HepG2 (cell line): ENCODE measurements at regions not wholly inside any gene's neighbourhood (a gene's known extent, or its start where the extent isn't known, plus 50 kb on each side); places are given as distances from the start of the nearest gene placed in this dataset.

Source experiments
- ATAC-seq: fragments of 200-7000 bp; cut with Tn5 transposase; 3 replicates; pipeline ENCODE4 v1.9.1; 2020; ENCODE audit warnings: mild to moderate bottlenecking, moderate library complexity
- BruUV-seq: library from RNA; stranded (reverse); fragments of 400-500 nt; replicated peaks from 2 replicates; lab custom pipeline; 2021; lab: Mats Ljungman, UMichigan
- CTCF ChIA-PET: fragments of 300-600 bp; formaldehyde crosslinking; extraction: SDS; loops from one replicate; lab custom pipeline; 2021; ENCODE audit warnings: low total read pairs, inconsistent platforms, low intra/inter-chr PET ratio; lab: Yijun Ruan, JAX
- POLR2A ChIA-PET: fragments of 350-600 bp; sonication (Branson Sonifier 250); formaldehyde crosslinking; loops from one replicate; lab custom pipeline; 2020; ENCODE audit warnings: antibody characterized with exemption, inconsistent platforms; lab: Yijun Ruan, JAX
- DNase-seq: peaks from one replicate; pipeline ENCODE4 v3.0.0-alpha.2; 2015; ENCODE audit warnings: low spot score
- FAIRE-seq: peaks from 3 replicates; lab custom pipeline; 2011; peaks lifted over from hg19 to GRCh38; lab: Jason Lieb, UNC
- H2AFZ ChIP-seq: one replicate; pipeline ENCODE4 v1.6.1; 2011; ENCODE audit warnings: low read length, inconsistent platforms
- H3K27ac ChIP-seq: fragments of 300-600 bp; 3 replicates; pipeline ENCODE4 v1.8.0; 2011; ENCODE audit warnings: mixed run types, mild to moderate bottlenecking, mixed read lengths, low read length, inconsistent platforms; ENCODE audit not compliant: insufficient read depth; ENCODE audit errors: extremely low read length
- H3K27me3 ChIP-seq, 2 experiments: fragments of 200-600 bp in 1 of 2; 2 replicates in 1 of 2; 3 replicates in 1 of 2; pipeline versions ENCODE4 v1.6.0 to v1.8.0; 2011; ENCODE audit warnings: low read length in 2 of 2, mild to moderate bottlenecking in 2 of 2, moderate library complexity in 2 of 2, inconsistent platforms in 1 of 2; ENCODE audit not compliant: insufficient read depth in 2 of 2, control insufficient read depth in 1 of 2
- H3K36me3 ChIP-seq, 2 experiments: fragments of 200-600 bp in 1 of 2; replicated peaks in 1 of 2; 2 replicates in 1 of 2; 3 replicates in 1 of 2; pipeline versions ENCODE4 v1.5.1 to v1.8.0; 2011; ENCODE audit warnings: low read length in 2 of 2, inconsistent platforms in 1 of 2; ENCODE audit not compliant: insufficient read depth in 2 of 2, control insufficient read depth in 1 of 2
- H3K4me1 ChIP-seq: 2 replicates; pipeline ENCODE4 v1.5.1; 2012; ENCODE audit warnings: low read length, inconsistent platforms; ENCODE audit not compliant: insufficient read depth
- H3K4me2 ChIP-seq: 2 replicates; pipeline ENCODE4 v1.6.0; 2011; ENCODE audit warnings: low read depth, low read length, inconsistent platforms
- H3K4me3 ChIP-seq, 3 experiments: fragments of 200-600 bp in 1 of 3; sonication (generic), shearing (Covaris generic) in 1 of 3; replicated peaks in 1 of 3; 2 replicates each; pipeline ENCODE4 v1.5.1; 2011 to 2016; ENCODE audit warnings: low read length in 3 of 3, inconsistent platforms in 2 of 3, low read depth in 2 of 3, mild to moderate bottlenecking in 2 of 3, control low read depth in 1 of 3, mixed read lengths in 1 of 3; ENCODE audit not compliant: insufficient read depth in 1 of 3
- H3K79me2 ChIP-seq: one replicate; pipeline ENCODE4 v1.6.1; 2011; ENCODE audit warnings: low read length, inconsistent platforms; ENCODE audit not compliant: insufficient read depth
- H3K9ac ChIP-seq: 2 replicates; pipeline ENCODE4 v1.6.0; 2011; ENCODE audit warnings: mild to moderate bottlenecking, low read depth, low read length, inconsistent platforms; ENCODE audit not compliant: insufficient read depth
- H3K9me3 ChIP-seq: 2 replicates; pipeline ENCODE4 v1.5.1; 2012; ENCODE audit warnings: mild to moderate bottlenecking, low read length
- H4K20me1 ChIP-seq: 2 replicates; pipeline ENCODE4 v1.6.0; 2011; ENCODE audit warnings: inconsistent platforms, mild to moderate bottlenecking, low read length, moderate library complexity; ENCODE audit not compliant: insufficient read depth
- PBX3 ChIP-seq: sonication (generic); formaldehyde crosslinking; IDR thresholded peaks from 2 replicates; pipeline ENCODE4 v1.8.1; 2023; ENCODE audit warnings: missing genetic modification reagents, inconsistent platforms, borderline replicate concordance
- PHB2 ChIP-seq: fragments of 450-650 bp; IDR thresholded peaks from 2 replicates; pipeline ENCODE4 v1.6.1; 2018; ENCODE audit not compliant: partially characterized antibody
- RBM22 ChIP-seq: fragments of 200-400 bp; formaldehyde crosslinking; optimal IDR thresholded peaks from 2 replicates; pipeline ENCODE3; 2017; ENCODE audit warnings: mild to moderate bottlenecking, low read length, moderate library complexity
- THAP9 ChIP-seq: sonication (generic); formaldehyde crosslinking; IDR thresholded peaks from 2 replicates; pipeline ENCODE4; 2020; ENCODE audit warnings: missing genetic modification reagents, mild to moderate bottlenecking, borderline replicate concordance
- ZMYM4 ChIP-seq: sonication (generic); formaldehyde crosslinking; IDR thresholded peaks from 2 replicates; pipeline ENCODE4 v1.8.1; 2023; ENCODE audit warnings: mild to moderate bottlenecking, missing genetic modification reagents
- ZNF790 ChIP-seq: sonication (generic); formaldehyde crosslinking; IDR thresholded peaks from 2 replicates; pipeline ENCODE4 v1.8.0; 2022; ENCODE audit warnings: missing genetic modification reagents, mild to moderate bottlenecking, borderline replicate concordance
- WGBS: methylation state at CpG from one replicate; pipeline ENCODE4 v1.1.6; 2017; ENCODE audit warnings: low lambda C conversion rate; 5-methylcytosine and 5-hydroxymethylcytosine counted together
- in situ Hi-C: cut with HindIII; loops from 2 replicates; pipeline ENCODE4 v1.10.0; 2017; ENCODE audit warnings: low pct_unique_long_range_greater_than_20kb; ENCODE audit not compliant: extremely low pct_ligation_motif_present
- intact Hi-C: fragments of 100-400 bp; cut with micrococcal nuclease; formaldehyde crosslinking; loops from one replicate; pipeline ENCODE4 v1.10.0; 2022; ENCODE audit not compliant: unreplicated experiment

GRCh38 chr1:224492632-224493031 is 58.0 kb upstream of the WDR26 start:
- POLR2A ChIA-PET = no interaction called here
- TF ChIP-seq THAP9 (CRISPR knock-in tag) = no peak
- TF ChIP-seq PHB2 = no peak
- TF ChIP-seq PBX3 (CRISPR knock-in tag) = no peak
- TF ChIP-seq ZNF790 (CRISPR knock-in tag) = no peak
- no peak for TF ChIP-seq ZMYM4 (CRISPR knock-in tag)
- TF ChIP-seq RBM22 = no peak
- Histone ChIP-seq H3K9me3 (no peaks in the 10 kb centered on the region), H3K27ac (no peak overlapping the region), H2AFZ (no peak overlapping the region), H3K36me3 (no peaks in the 10 kb centered on the region), H3K9ac (no peak overlapping the region), H3K4me1 (peaks cover 8% of the 10 kb centered on the region; the same call in 1 of the 2 replicates), H3K4me2 (no peak overlapping the region), H3K79me2 (no peaks in the 10 kb centered on the region), H4K20me1 (no peaks in the 10 kb centered on the region), H3K4me3 (no peak overlapping the region), H3K27me3 (no peaks in the 10 kb centered on the region)
- intact Hi-C loops = no loop called here
- ATAC-seq (no peak), FAIRE-seq (no peak), DNase-seq (no peak)
- CTCF ChIA-PET = no interaction called here
- BruUV-seq = no TSS peak
- in situ Hi-C loops = no loop called here
- WGBS = 16% methylated on average over 2 of the region's 2 CpGs
